SK-N-SH (cell line): ENCODE measurements at regions not wholly inside any gene's neighbourhood (a gene's known extent, or its start where the extent isn't known, plus 50 kb on each side); places are given as distances from the start of the nearest gene placed in this dataset.
A peak's percentile ranks its signal among the peaks of the same experiment; 100 is the strongest.

Source experiments
- CTCF ChIA-PET: fragments of 300-600, 350-600 bp; formaldehyde crosslinking; extraction: SDS; loops from one replicate; lab custom pipeline; 2021; lab: Yijun Ruan, JAX
- POLR2A ChIA-PET: fragments of 350-600 bp; sonication (Branson Sonifier 250); formaldehyde crosslinking; extraction: SDS; loops from one replicate; lab custom pipeline; 2020; ENCODE audit warnings: antibody characterized with exemption, inconsistent platforms; lab: Yijun Ruan, JAX
- DNase-seq: peaks from one replicate; pipeline ENCODE4 v3.0.0; 2012
- H2AFZ ChIP-seq: fragments of 200-600 bp; sonication (generic); 2 replicates; pipeline ENCODE4 v1.8.1; 2016; ENCODE audit warnings: antibody characterized with exemption, mild to moderate bottlenecking, low read depth
- H3F3A ChIP-seq: fragments of 200-600 bp; sonication (generic); replicated peaks from 2 replicates; pipeline ENCODE3; 2016; ENCODE audit warnings: antibody characterized with exemption, mild to moderate bottlenecking; ENCODE audit not compliant: insufficient read depth
- H3K27ac ChIP-seq, 2 experiments: fragments of 200-500 bp in 1 of 2; fragments of 200-600 bp in 1 of 2; sonication (Bioruptor generic) in 1 of 2; sonication (generic), shearing (Covaris generic) in 1 of 2; 2 replicates each; pipeline versions ENCODE4 v1.5.1 to v1.6.1; 2014 to 2016; ENCODE audit warnings: low read depth in 2 of 2, inconsistent platforms in 1 of 2, low read length in 1 of 2, mild to moderate bottlenecking in 1 of 2, mixed read lengths in 1 of 2
- H3K27me3 ChIP-seq: fragments of 200-600 bp; sonication (generic), shearing (Covaris generic); 2 replicates; pipeline ENCODE4 v1.6.1; 2016; ENCODE audit warnings: mixed run types; ENCODE audit not compliant: insufficient read depth
- H3K36me3 ChIP-seq, 2 experiments: fragments of 200-500 bp in 1 of 2; fragments of 200-600 bp in 1 of 2; sonication (Bioruptor generic) in 1 of 2; sonication (generic) in 1 of 2; replicated peaks in 1 of 2; 2 replicates each; pipeline versions ENCODE3 to v1.5.1; 2014 to 2016; ENCODE audit warnings: low read length in 1 of 2, mild to moderate bottlenecking in 1 of 2; ENCODE audit not compliant: insufficient read depth in 2 of 2, control insufficient read depth in 1 of 2
- H3K4me1 ChIP-seq, 2 experiments: fragments of 200-500 bp in 1 of 2; fragments of 200-600 bp in 1 of 2; sonication (Bioruptor generic) in 1 of 2; sonication (generic), shearing (Covaris generic) in 1 of 2; 2 replicates each; pipeline versions ENCODE4 v1.5.1 to v1.6.1; 2014 to 2016; ENCODE audit warnings: low read depth in 1 of 2, low read length in 1 of 2, mixed run types in 1 of 2; ENCODE audit not compliant: insufficient read depth in 2 of 2, control insufficient read depth in 1 of 2
- H3K4me2 ChIP-seq: fragments of 200-600 bp; sonication (generic), shearing (Covaris generic); 2 replicates; pipeline ENCODE4 v1.6.1; 2017; ENCODE audit warnings: mixed run types
- H3K4me3 ChIP-seq, 2 experiments: fragments of 200-500 bp in 1 of 2; fragments of 200-600 bp in 1 of 2; sonication (Bioruptor generic) in 1 of 2; sonication (generic), shearing (Covaris generic) in 1 of 2; 2 replicates each; pipeline versions ENCODE4 v1.5.1 to v1.8.1; 2014 to 2016; ENCODE audit warnings: low read depth in 2 of 2, inconsistent platforms in 1 of 2, low read length in 1 of 2, mild to moderate bottlenecking in 1 of 2, mixed read lengths in 1 of 2, moderate library complexity in 1 of 2
- H3K79me2 ChIP-seq: fragments of 200-600 bp; sonication (generic); 2 replicates; pipeline ENCODE4 v1.8.1; 2017; ENCODE audit warnings: mild to moderate bottlenecking; ENCODE audit not compliant: insufficient read depth
- H3K9ac ChIP-seq: fragments of 200-600 bp; sonication (generic); 2 replicates; pipeline ENCODE4 v1.6.1; 2017; ENCODE audit warnings: mixed run types
- H3K9me2 ChIP-seq: fragments of 200-600 bp; sonication (generic); 2 replicates; pipeline ENCODE4 v1.6.1; 2017; ENCODE audit warnings: mixed run types
- H3K9me3 ChIP-seq: fragments of 200-600 bp; sonication (generic); 2 replicates; pipeline ENCODE4 v1.6.1; 2017; ENCODE audit warnings: mixed run types, mild to moderate bottlenecking, moderate library complexity
- H4K20me1 ChIP-seq: fragments of 200-600 bp; sonication (generic); 2 replicates; pipeline ENCODE4 v1.6.1; 2017; ENCODE audit warnings: mild to moderate bottlenecking, mixed run types; ENCODE audit not compliant: insufficient read depth
- CHD2 ChIP-seq: fragments of 150-350 bp; IDR thresholded peaks from 2 replicates; pipeline ENCODE4 v1.6.1; 2018; ENCODE audit warnings: low read length; ENCODE audit not compliant: partially characterized antibody
- ELF1 ChIP-seq: IDR thresholded peaks from 2 replicates; pipeline ENCODE4 v1.4.0; 2012
- EP300 ChIP-seq, 2 experiments: IDR thresholded peaks; 2 replicates each; pipeline versions ENCODE4 v1.4.0 to v1.6.1; 2012; ENCODE audit warnings: borderline replicate concordance in 1 of 2, low read depth in 1 of 2, low read length in 1 of 2
- FOSL2 ChIP-seq: IDR thresholded peaks from 2 replicates; pipeline ENCODE4 v1.4.0; 2012; ENCODE audit warnings: low read depth, mild to moderate bottlenecking, moderate library complexity, borderline replicate concordance
- FOXM1 ChIP-seq: IDR thresholded peaks from 2 replicates; pipeline ENCODE4 v1.4.0; 2012; ENCODE audit warnings: low read depth, mild to moderate bottlenecking
- GABPA ChIP-seq: IDR thresholded peaks from 2 replicates; pipeline ENCODE4 v1.4.0; 2012; ENCODE audit warnings: low read depth, mild to moderate bottlenecking
- GATA2 ChIP-seq: sonication (generic); formaldehyde crosslinking; IDR thresholded peaks from 2 replicates; pipeline ENCODE4 v1.5.0; 2020; ENCODE audit warnings: mild to moderate bottlenecking, missing genetic modification reagents
- JUND ChIP-seq: IDR thresholded peaks from 2 replicates; pipeline ENCODE4 v1.4.0; 2012
- NRF1 ChIP-seq: IDR thresholded peaks from 2 replicates; pipeline ENCODE4 v1.6.1; 2012; ENCODE audit warnings: low read depth, mild to moderate bottlenecking, low read length
- RAD21 ChIP-seq: IDR thresholded peaks from 2 replicates; pipeline ENCODE4 v1.6.1; 2012; ENCODE audit warnings: mild to moderate bottlenecking, low read length
- RFX5 ChIP-seq: IDR thresholded peaks from 2 replicates; pipeline ENCODE4 v1.6.1; 2012; ENCODE audit warnings: mild to moderate bottlenecking, improper control_type of control experiment, low read length
- SIN3A ChIP-seq: IDR thresholded peaks from 2 replicates; pipeline ENCODE4 v1.6.1; 2012; ENCODE audit warnings: low read depth, mild to moderate bottlenecking, low read length, moderate library complexity, borderline replicate concordance
- SMC3 ChIP-seq: IDR thresholded peaks from 2 replicates; pipeline ENCODE4 v1.6.1; 2012; ENCODE audit warnings: low read depth, low read length, improper control_type of control experiment
- YY1 ChIP-seq: IDR thresholded peaks from 2 replicates; pipeline ENCODE4 v1.4.0; 2012; ENCODE audit warnings: low read depth, mild to moderate bottlenecking
- WGBS: methylation state at CpG from one replicate; pipeline ENCODE4 v1.1.6; 2017; ENCODE audit warnings: low lambda C conversion rate; 5-methylcytosine and 5-hydroxymethylcytosine counted together
- TF ChIP-seq, protein P1 (sequence below): IDR thresholded peaks from 2 replicates; pipeline ENCODE4 v1.6.1; 2012; ENCODE audit warnings: mild to moderate bottlenecking, low read depth, low read length, moderate library complexity
- TF ChIP-seq, protein P2 (sequence below): IDR thresholded peaks from 2 replicates; pipeline ENCODE4; 2012
- TF ChIP-seq, protein P3 (sequence below): IDR thresholded peaks from 2 replicates; pipeline ENCODE4 v1.4.0; 2012; ENCODE audit warnings: low read depth, borderline replicate concordance
- TF ChIP-seq, protein P4 (sequence below): fragments of 150-350 bp; IDR thresholded peaks from 2 replicates; pipeline ENCODE4 v1.6.1; 2016; ENCODE audit warnings: mild to moderate bottlenecking, low read depth, low read length

DNA sequence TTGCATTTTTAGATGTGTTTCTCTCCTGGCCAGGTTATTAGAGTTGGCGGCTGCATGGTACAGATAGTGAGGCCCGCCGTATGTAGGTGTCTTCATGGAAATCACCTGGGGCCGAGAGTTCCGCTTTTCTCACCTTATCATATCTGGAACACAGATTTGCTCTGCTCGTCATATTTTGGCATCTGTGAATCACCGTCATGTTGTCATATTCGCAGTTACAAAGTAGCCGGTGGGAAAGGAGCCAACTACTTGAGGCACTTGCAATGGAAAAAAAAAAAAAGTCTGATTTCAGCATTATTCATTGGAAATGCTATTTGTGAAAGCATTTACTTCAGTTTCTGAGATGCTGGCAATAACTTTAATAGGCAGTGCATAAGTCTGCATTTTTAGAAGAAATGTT, 1715.2 kb upstream of the TENM3 start (continued):
- TF ChIP-seq, protein P1, sequence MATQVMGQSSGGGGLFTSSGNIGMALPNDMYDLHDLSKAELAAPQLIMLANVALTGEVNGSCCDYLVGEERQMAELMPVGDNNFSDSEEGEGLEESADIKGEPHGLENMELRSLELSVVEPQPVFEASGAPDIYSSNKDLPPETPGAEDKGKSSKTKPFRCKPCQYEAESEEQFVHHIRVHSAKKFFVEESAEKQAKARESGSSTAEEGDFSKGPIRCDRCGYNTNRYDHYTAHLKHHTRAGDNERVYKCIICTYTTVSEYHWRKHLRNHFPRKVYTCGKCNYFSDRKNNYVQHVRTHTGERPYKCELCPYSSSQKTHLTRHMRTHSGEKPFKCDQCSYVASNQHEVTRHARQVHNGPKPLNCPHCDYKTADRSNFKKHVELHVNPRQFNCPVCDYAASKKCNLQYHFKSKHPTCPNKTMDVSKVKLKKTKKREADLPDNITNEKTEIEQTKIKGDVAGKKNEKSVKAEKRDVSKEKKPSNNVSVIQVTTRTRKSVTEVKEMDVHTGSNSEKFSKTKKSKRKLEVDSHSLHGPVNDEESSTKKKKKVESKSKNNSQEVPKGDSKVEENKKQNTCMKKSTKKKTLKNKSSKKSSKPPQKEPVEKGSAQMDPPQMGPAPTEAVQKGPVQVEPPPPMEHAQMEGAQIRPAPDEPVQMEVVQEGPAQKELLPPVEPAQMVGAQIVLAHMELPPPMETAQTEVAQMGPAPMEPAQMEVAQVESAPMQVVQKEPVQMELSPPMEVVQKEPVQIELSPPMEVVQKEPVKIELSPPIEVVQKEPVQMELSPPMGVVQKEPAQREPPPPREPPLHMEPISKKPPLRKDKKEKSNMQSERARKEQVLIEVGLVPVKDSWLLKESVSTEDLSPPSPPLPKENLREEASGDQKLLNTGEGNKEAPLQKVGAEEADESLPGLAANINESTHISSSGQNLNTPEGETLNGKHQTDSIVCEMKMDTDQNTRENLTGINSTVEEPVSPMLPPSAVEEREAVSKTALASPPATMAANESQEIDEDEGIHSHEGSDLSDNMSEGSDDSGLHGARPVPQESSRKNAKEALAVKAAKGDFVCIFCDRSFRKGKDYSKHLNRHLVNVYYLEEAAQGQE: no peak
- TF ChIP-seq JUND (no peak), ELF1 (no peak), RFX5 (no peak), GABPA (no peak)
- TF ChIP-seq, all 33 proteins: peak for 0

DNA sequence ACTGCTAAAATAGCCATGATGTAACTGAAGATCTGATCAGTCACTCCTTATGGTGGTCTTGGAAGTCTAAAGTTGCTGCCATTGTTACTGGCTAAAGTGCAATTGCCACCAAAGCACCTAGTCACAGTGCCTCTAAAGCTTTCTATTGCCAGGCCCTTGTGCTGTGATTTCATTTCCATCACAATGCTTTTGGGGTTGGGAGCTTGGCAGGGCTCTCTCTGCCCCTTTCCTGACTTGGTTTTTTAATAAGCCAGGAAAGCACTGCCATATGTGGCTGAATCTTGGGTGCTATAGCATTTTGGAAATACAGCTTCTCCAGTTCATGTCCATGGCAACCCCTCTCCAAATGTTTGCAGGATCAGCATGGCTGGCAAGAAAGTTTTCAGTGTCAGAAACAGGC, 1712.4 kb upstream of the TENM3 start:
- Histone ChIP-seq H3F3A (no peaks in the 10 kb centered on the region), H3K9ac (no peak overlapping the region), H3K4me2 (no peak overlapping the region), H3K4me3 (no peak overlapping the region), H3K79me2 (no peaks in the 10 kb centered on the region), H4K20me1 (no peaks in the 10 kb centered on the region), H3K9me3 (no peaks in the 10 kb centered on the region), H3K36me3 (no peaks in the 10 kb centered on the region), H2AFZ (no peak overlapping the region), H3K27ac (no peak overlapping the region), H3K4me1 (no peaks in the 10 kb centered on the region), H3K27me3 (no peaks in the 10 kb centered on the region), H3K9me2 (no peaks in the 10 kb centered on the region)
- TF ChIP-seq SMC3 (no peak), SIN3A (no peak), RAD21 (no peak), CHD2 (no peak), EP300 (IDR thresholded peaks at IDR 0.05; ENCODE audit: borderline replicate concordance in 1 of 2, low read depth in 1 of 2, low read length in 1 of 2) (no peak)
- TF ChIP-seq, protein P2, sequence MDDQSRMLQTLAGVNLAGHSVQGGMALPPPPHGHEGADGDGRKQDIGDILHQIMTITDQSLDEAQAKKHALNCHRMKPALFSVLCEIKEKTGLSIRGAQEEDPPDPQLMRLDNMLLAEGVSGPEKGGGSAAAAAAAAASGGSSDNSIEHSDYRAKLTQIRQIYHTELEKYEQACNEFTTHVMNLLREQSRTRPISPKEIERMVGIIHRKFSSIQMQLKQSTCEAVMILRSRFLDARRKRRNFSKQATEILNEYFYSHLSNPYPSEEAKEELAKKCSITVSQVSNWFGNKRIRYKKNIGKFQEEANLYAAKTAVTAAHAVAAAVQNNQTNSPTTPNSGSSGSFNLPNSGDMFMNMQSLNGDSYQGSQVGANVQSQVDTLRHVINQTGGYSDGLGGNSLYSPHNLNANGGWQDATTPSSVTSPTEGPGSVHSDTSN: no peak
- POLR2A ChIA-PET: no interaction called here
- no peak for DNase-seq
- CTCF ChIA-PET: interaction anchor here (0.9 kb wide), 1 partner anchor 17 kb away, joined by 3 read pairs; no protein-coding TSS in a partner anchor

DNA sequence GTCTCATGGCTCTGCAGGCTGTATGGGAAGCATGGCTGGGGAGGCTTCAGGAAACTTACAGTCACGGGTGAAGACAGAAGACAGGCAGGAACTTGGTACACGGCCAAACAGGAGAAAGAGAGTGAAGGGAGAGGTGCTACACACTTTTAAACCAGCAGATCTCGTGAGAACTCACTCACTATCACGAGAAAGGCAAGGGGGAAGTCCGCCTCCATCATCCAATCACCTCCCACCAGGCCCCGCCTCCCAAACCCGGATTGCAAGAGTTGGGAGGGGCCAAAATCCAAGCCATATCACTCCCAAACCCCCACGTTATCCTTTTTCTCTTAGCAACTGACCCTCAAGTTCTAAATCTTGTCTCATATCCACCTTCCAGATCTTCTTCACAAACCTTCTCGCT, 1710.5 kb upstream of the TENM3 start:
- Histone ChIP-seq H3K27me3 (no peaks in the 10 kb centered on the region), H2AFZ (peak overlapping the region; percentile 83; the same call in 1 of the 2 replicates), H4K20me1 (no peaks in the 10 kb centered on the region), H3K4me1 (no peaks in the 10 kb centered on the region), H3K9me3 (no peaks in the 10 kb centered on the region), H3K4me2 (peak overlapping the region; percentile 60; the same call in 1 of the 2 replicates), H3K27ac (no peak overlapping the region), H3K36me3 (no peaks in the 10 kb centered on the region), H3K4me3 (peak overlapping the region; percentile 15 to 47; a peak in 3 of 4 replicates), H3F3A (no peaks in the 10 kb centered on the region), H3K79me2 (no peaks in the 10 kb centered on the region), H3K9me2 (no peaks in the 10 kb centered on the region), H3K9ac (no peak overlapping the region)
- POLR2A ChIA-PET: no interaction called here
- DNase-seq: no peak
- CTCF ChIA-PET: no interaction called here
- TF ChIP-seq NRF1 (no peak), RFX5 (no peak), SIN3A (no peak), GABPA (no peak), RAD21 (no peak), FOSL2 (no peak), EP300 (IDR thresholded peaks at IDR 0.05; ENCODE audit: borderline replicate concordance in 1 of 2, low read depth in 1 of 2, low read length in 1 of 2) (no peak), CHD2 (peak; percentile 78), FOXM1 (no peak), YY1 (no peak), GATA2 (CRISPR knock-in tag) (no peak)
- TF ChIP-seq, protein P3, sequence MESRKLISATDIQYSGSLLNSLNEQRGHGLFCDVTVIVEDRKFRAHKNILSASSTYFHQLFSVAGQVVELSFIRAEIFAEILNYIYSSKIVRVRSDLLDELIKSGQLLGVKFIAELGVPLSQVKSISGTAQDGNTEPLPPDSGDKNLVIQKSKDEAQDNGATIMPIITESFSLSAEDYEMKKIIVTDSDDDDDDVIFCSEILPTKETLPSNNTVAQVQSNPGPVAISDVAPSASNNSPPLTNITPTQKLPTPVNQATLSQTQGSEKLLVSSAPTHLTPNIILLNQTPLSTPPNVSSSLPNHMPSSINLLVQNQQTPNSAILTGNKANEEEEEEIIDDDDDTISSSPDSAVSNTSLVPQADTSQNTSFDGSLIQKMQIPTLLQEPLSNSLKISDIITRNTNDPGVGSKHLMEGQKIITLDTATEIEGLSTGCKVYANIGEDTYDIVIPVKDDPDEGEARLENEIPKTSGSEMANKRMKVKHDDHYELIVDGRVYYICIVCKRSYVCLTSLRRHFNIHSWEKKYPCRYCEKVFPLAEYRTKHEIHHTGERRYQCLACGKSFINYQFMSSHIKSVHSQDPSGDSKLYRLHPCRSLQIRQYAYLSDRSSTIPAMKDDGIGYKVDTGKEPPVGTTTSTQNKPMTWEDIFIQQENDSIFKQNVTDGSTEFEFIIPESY: peak; percentile 33; the same call in 1 of the 2 replicates
- TF ChIP-seq, protein P4, sequence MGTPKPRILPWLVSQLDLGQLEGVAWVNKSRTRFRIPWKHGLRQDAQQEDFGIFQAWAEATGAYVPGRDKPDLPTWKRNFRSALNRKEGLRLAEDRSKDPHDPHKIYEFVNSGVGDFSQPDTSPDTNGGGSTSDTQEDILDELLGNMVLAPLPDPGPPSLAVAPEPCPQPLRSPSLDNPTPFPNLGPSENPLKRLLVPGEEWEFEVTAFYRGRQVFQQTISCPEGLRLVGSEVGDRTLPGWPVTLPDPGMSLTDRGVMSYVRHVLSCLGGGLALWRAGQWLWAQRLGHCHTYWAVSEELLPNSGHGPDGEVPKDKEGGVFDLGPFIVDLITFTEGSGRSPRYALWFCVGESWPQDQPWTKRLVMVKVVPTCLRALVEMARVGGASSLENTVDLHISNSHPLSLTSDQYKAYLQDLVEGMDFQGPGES: no peak
- WGBS: 3% methylated on average over 9 of the region's 9 CpGs
